Tibial nerve (tissue), 4 donors: ENCODE measurements at regions not wholly inside any gene's neighbourhood (a gene's known extent, or its start where the extent isn't known, plus 50 kb on each side); places are given as distances from the start of the nearest gene placed in this dataset.

Experiments used
- EP300 ChIP-seq, 2 donors: sonication (generic); formaldehyde crosslinking; IDR thresholded peaks; one replicate each; pipeline ENCODE4 v1.6.1; 2017; ENCODE audit warnings: antibody characterized with exemption in 2 of 2, mild to moderate bottlenecking in 1 of 2
- POLR2A ChIP-seq, 2 donors: fragments of 450-650 bp; IDR thresholded peaks; one replicate each; pipeline ENCODE4 v1.6.1; 2017; ENCODE audit warnings: antibody characterized with exemption in 2 of 2, mild to moderate bottlenecking in 2 of 2, moderate library complexity in 2 of 2
- TF ChIP-seq, protein P1 (sequence below), 5 experiments: fragments of 200-600 bp in 3 of 5; fragments of 450-650 bp in 2 of 5; sonication (generic) in 3 of 5; IDR thresholded peaks; one replicate each; pipeline ENCODE4 v1.5.1; 2016 to 2019; ENCODE audit warnings: antibody characterized with exemption in 5 of 5, mild to moderate bottlenecking in 3 of 5, moderate library complexity in 2 of 5

DNA sequence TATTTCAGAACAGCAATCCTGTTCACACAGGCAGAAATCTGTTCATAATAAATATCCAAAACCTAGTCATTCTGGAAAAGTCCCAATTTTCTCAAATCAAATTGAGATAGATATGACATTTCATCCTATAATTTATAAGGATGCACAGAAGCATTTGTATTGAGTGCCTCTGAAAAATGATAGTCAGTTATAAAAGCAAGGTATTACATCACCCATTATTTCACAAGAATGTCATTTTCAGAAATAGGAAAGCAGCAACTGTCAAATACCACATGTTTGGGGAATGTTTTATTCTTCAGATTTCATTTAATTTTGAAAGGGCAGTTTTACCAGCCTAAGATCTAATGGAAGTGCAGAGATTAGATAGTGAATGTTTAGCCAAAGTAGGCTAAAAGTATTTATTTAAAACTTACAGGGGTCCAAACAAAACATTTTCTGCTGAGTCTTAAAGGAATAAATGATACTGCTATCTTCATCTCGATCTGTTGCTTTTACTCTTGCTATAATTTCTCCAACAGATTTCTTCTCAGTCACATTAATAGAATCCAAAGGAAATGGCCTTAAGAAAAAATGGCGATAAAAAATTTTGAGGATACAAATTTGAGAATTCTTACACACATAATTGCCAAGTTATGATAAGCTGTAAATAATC, 185.8 kb downstream of the HGF start:
- TF ChIP-seq, protein P1, sequence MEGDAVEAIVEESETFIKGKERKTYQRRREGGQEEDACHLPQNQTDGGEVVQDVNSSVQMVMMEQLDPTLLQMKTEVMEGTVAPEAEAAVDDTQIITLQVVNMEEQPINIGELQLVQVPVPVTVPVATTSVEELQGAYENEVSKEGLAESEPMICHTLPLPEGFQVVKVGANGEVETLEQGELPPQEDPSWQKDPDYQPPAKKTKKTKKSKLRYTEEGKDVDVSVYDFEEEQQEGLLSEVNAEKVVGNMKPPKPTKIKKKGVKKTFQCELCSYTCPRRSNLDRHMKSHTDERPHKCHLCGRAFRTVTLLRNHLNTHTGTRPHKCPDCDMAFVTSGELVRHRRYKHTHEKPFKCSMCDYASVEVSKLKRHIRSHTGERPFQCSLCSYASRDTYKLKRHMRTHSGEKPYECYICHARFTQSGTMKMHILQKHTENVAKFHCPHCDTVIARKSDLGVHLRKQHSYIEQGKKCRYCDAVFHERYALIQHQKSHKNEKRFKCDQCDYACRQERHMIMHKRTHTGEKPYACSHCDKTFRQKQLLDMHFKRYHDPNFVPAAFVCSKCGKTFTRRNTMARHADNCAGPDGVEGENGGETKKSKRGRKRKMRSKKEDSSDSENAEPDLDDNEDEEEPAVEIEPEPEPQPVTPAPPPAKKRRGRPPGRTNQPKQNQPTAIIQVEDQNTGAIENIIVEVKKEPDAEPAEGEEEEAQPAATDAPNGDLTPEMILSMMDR (IDR thresholded peaks at IDR 0.05), result no peak
- TF ChIP-seq POLR2A (IDR thresholded peaks at IDR 0.05), result no peak
- TF ChIP-seq EP300 (IDR thresholded peaks at IDR 0.05), result no peak
